ENCODE measurements at regions not wholly inside any gene's neighbourhood (a gene's known extent, or its start where the extent isn't known, plus 50 kb on each side); places are given as distances from the start of the nearest gene placed in this dataset.

DNA sequence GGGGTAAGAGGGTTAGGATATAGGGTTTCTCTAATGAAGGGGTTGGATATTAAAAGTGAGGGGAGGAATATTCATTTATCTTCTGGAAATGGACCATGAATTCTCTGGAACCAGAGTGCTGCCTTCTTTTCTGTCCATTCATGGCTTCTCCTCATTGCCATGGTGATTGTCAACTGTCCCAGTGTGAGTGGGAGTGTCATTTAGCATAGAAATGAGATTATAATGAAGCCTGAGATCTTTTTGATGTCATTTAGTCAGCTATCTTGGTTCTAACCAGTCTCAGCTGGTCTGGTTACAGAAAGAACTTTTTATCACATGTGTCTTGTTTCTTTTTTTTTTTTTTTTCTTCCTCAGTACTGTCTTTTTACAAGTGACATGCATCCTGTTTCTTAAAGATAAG, 497.3 kb upstream of the PITX2 start:
- Histone ChIP-seq H3K4me3 (ENCODE audit: extremely low read depth in 1 of 4, insufficient read depth in 2 of 4, low read depth in 3 of 4, low read length in 4 of 4) (no peak overlapping the region), H2BK5ac (ENCODE audit: low read depth, low read length) (no peak overlapping the region), H4K5ac (ENCODE audit: insufficient read length, low read depth, low read length) (no peak overlapping the region), H2BK20ac (ENCODE audit: low read length) (no peak overlapping the region), H3K4ac (replicated peaks; ENCODE audit: insufficient read length, low read depth, low read length) (no peak overlapping the region), H3K79me2 (ENCODE audit: control insufficient read depth in 1 of 2, insufficient read depth in 2 of 2, low read length in 2 of 2) (no peaks in the 10 kb centered on the region), H2BK120ac (replicated peaks; ENCODE audit: low read depth, low read length) (no peak overlapping the region), H2AFZ (ENCODE audit: low read length) (no peak overlapping the region), H3K23me2 (ENCODE audit: low read depth, low read length) (no peaks in the 10 kb centered on the region), H3K9me3 (ENCODE audit: insufficient read depth in 2 of 2, low read depth in 1 of 2, low read length in 1 of 2) (no peaks in the 10 kb centered on the region), H3K23ac (ENCODE audit: insufficient read length) (no peak overlapping the region), H3K27ac (ENCODE audit: low read depth, low read length) (no peak overlapping the region), H3K56ac (replicated peaks; ENCODE audit: insufficient read length, low read depth, low read length) (no peak overlapping the region), H3K14ac (ENCODE audit: insufficient read length) (no peak overlapping the region), H3K79me1 (ENCODE audit: low read depth, low read length) (no peaks in the 10 kb centered on the region), H3K9ac (replicated peaks in 1 of 4; ENCODE audit: extremely low read depth in 1 of 4, low read depth in 3 of 4, low read length in 3 of 4) (no peak overlapping the region), H2AK5ac (ENCODE audit: low read depth, low read length) (no peak overlapping the region), H3K18ac (ENCODE audit: extremely low read depth, low read length) (no peak overlapping the region), H2BK12ac (ENCODE audit: low read depth, low read length) (no peak overlapping the region), H3K27me3 (replicated peaks in 1 of 4; ENCODE audit: control insufficient read depth in 3 of 4, extremely low read depth in 1 of 4, insufficient read depth in 3 of 4, low read length in 3 of 4) (no peaks in the 10 kb centered on the region), H4K20me1 (replicated peaks in 1 of 2; ENCODE audit: control insufficient read depth in 1 of 2, insufficient read depth in 2 of 2, low read length in 2 of 2) (no peaks in the 10 kb centered on the region), H3K36me3 (ENCODE audit: control insufficient read depth in 2 of 4, insufficient read depth in 4 of 4, low read length in 3 of 4) (no peaks in the 10 kb centered on the region), H2BK15ac (ENCODE audit: low read length) (no peak overlapping the region), H3K4me1 (replicated peaks in 1 of 4; ENCODE audit: control insufficient read depth in 3 of 4, insufficient read depth in 4 of 4, low read length in 3 of 4) (no peaks in the 10 kb centered on the region), H3K4me2 (ENCODE audit: insufficient read depth in 1 of 2, low read depth in 2 of 2, low read length in 2 of 2) (no peak overlapping the region), H4K8ac (ENCODE audit: extremely low read depth, insufficient read depth, low read length) (no peak overlapping the region), H4K91ac (replicated peaks; ENCODE audit: insufficient read length, low read length) (no peak overlapping the region)
- FAIRE-seq (no peak), DNase-seq (ENCODE audit: low read depth in 1 of 2, low spot score in 2 of 2) (no peak)
- ChIA-PET POLR2A (ENCODE audit: partially characterized antibody) (no interaction called here), CTCF (ENCODE audit: partially characterized antibody) (no interaction called here)
- TF ChIP-seq RXRA (IDR thresholded peaks at IDR 0.05; ENCODE audit: insufficient read depth, low read depth, low read length) (no peak), FOSL1 (IDR thresholded peaks at IDR 0.05; ENCODE audit: insufficient read depth, low read depth, low read length) (no peak), SP4 (IDR thresholded peaks at IDR 0.05; ENCODE audit: low read length) (no peak), EZH2 (IDR thresholded peaks at IDR 0.05; ENCODE audit: low read depth, low read length, severe bottlenecking) (no peak)
- TF ChIP-seq, protein P1, sequence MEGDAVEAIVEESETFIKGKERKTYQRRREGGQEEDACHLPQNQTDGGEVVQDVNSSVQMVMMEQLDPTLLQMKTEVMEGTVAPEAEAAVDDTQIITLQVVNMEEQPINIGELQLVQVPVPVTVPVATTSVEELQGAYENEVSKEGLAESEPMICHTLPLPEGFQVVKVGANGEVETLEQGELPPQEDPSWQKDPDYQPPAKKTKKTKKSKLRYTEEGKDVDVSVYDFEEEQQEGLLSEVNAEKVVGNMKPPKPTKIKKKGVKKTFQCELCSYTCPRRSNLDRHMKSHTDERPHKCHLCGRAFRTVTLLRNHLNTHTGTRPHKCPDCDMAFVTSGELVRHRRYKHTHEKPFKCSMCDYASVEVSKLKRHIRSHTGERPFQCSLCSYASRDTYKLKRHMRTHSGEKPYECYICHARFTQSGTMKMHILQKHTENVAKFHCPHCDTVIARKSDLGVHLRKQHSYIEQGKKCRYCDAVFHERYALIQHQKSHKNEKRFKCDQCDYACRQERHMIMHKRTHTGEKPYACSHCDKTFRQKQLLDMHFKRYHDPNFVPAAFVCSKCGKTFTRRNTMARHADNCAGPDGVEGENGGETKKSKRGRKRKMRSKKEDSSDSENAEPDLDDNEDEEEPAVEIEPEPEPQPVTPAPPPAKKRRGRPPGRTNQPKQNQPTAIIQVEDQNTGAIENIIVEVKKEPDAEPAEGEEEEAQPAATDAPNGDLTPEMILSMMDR (IDR thresholded peaks at IDR 0.05; ENCODE audit: control extremely low read depth in 1 of 3, insufficient read depth in 1 of 3, low read depth in 1 of 3, low read length in 3 of 3): no peak
